ENCODE measurements at regions not wholly inside any gene's neighbourhood (a gene's known extent, or its start where the extent isn't known, plus 50 kb on each side); places are given as distances from the start of the nearest gene placed in this dataset.

DNA sequence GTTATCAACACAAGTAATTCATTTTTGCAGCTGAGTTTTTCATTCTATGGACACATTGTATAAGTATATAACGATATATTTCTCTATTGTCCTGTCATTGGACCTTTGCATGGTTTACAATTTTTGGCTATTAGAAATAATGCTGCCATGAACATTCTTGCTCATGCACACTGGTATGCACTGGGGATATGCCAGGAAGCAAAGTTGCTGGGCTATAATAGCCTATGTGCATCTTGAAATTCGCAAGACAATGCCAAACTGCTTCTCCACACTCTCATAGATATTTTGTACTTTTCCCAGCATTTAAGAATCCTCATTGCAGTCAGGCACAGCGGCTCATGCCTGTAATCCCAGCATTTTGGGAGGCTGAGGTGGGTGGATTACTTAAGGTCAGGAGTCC, 852.6 kb upstream of the ID2 start:
- Mint-ChIP-seq H3K9me3 (ENCODE audit: unreplicated experiment) (no peaks in the 10 kb centered on the region), H3K27me3 (ENCODE audit: unreplicated experiment) (no peaks in the 10 kb centered on the region), H3K36me3 (ENCODE audit: unreplicated experiment) (no peaks in the 10 kb centered on the region), H3K4me3 (ENCODE audit: unreplicated experiment) (no peak overlapping the region), H3K4me1 (ENCODE audit: unreplicated experiment) (peaks cover 7% of the 10 kb centered on the region), H3K27ac (ENCODE audit: unreplicated experiment) (no peak overlapping the region)
- no peak for TF ChIP-seq CTCF (IDR thresholded peaks at IDR 0.05)
- no peak for DNase-seq (ENCODE audit: extremely low spot score, unreplicated experiment)

DNA sequence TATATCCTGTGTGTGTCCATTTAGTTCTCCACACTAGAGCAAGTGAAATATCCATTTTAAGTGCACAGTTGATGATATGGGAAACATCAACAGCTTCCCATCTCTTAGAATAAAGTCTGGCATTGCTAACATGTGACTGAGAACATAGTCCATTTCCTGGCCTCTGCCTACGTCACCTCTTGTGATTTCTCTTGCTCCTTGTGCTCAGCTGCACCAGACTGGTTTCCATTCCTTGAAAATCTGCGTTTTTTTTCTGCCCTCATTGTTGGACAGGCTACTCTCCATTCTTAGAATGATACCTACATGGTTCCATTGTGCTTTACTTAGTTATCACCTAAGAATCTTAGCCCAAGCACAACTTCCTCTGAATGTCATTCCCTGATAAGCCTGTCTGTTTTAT, 851.2 kb upstream of the ID2 start:
- no peak for TF ChIP-seq CTCF (IDR thresholded peaks at IDR 0.05)

DNA sequence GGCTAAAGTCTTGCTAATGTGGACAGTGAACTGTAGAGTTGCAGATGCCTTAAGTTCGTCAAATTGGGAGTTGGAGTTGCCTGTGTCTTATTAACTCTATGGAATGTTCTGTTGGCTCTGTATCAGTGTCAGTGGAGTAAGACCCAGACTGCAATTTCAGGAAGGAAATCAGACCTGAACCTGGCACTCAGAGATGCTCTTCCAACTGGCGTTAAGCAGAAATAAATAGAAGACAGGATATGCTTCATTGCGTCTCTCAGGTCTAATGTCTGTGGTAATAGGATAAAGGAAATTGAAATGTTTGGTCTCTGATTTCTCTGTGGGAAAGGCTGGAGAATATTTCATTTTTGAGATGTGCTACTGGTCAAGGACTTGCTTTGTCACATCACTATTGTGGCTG, 846.7 kb upstream of the ID2 start:
- H3K27ac Mint-ChIP-seq (ENCODE audit: unreplicated experiment), result no peak overlapping the region
- no peak for TF ChIP-seq CTCF (IDR thresholded peaks at IDR 0.05)
- H3K4me1 Mint-ChIP-seq (ENCODE audit: unreplicated experiment), result no peaks in the 10 kb centered on the region
- H3K4me3 Mint-ChIP-seq (ENCODE audit: unreplicated experiment), result no peak overlapping the region
- no peak for DNase-seq (ENCODE audit: extremely low spot score, unreplicated experiment)
- no peaks in the 10 kb centered on the region for H3K27me3 Mint-ChIP-seq (ENCODE audit: unreplicated experiment)
- no peaks in the 10 kb centered on the region for H3K9me3 Mint-ChIP-seq (ENCODE audit: unreplicated experiment)
- H3K36me3 Mint-ChIP-seq (ENCODE audit: unreplicated experiment), result no peaks in the 10 kb centered on the region

More for the DNA sequence above, 851.2 kb upstream of the ID2 start:
- H3K4me3 Mint-ChIP-seq (ENCODE audit: unreplicated experiment), result no peak overlapping the region
- no peaks in the 10 kb centered on the region for H3K27me3 Mint-ChIP-seq (ENCODE audit: unreplicated experiment)
- no peak for DNase-seq (ENCODE audit: extremely low spot score, unreplicated experiment)
- H3K27ac Mint-ChIP-seq (ENCODE audit: unreplicated experiment), result no peak overlapping the region
- H3K36me3 Mint-ChIP-seq (ENCODE audit: unreplicated experiment), result no peaks in the 10 kb centered on the region
- peaks cover 4% of the 10 kb centered on the region for H3K4me1 Mint-ChIP-seq (ENCODE audit: unreplicated experiment)
- no peaks in the 10 kb centered on the region for H3K9me3 Mint-ChIP-seq (ENCODE audit: unreplicated experiment)

DNA sequence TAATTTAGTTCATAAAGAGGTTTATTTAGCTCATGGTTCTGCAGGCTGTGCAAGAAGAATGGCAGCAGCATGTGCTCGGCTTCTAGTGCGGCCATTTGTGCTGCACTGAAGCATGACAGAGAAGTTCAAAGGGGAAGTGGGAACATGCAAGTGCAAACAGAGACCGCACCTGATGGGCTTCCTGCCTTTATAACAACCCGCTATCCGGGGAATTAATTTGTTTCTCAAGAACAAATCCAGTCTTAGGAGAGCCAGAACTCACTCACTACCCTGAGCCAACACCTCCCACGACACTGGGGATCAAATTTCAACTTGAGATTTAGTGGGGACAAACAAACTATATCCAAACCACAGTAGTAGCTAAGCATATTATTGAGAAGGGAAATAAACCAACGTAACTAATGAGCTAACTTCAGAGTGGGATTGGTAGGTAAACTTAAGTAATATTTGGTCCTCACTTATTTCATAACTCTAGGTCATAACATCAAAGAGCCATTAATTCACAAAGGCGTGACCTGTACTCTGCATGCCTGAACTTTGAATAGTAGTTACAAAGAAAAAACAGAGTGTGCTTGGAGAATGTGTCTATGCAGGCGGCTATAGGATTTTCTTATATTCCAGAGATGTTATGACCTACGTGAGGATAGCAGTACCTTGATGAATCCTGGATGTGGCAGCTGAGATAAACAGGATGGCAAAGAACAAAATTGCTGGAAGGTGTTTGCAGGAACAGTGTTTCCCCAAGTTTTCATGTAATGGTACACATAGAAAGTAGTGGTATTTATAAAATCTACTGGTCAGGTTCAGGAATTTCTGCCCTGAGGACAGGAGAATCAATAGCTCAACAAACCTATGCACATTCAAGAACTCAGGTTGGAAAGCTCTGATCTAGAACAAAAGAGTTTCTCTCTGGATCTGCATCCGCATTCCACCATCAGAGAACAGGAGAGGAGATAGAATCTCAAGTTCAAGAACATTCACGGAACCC, 845.9 kb upstream of the ID2 start:
- Mint-ChIP-seq H3K27me3 (ENCODE audit: unreplicated experiment) (no peaks in the 10 kb centered on the region), H3K4me3 (ENCODE audit: unreplicated experiment) (no peak overlapping the region), H3K9me3 (ENCODE audit: unreplicated experiment) (no peaks in the 10 kb centered on the region), H3K4me1 (ENCODE audit: unreplicated experiment) (no peaks in the 10 kb centered on the region), H3K36me3 (ENCODE audit: unreplicated experiment) (no peaks in the 10 kb centered on the region), H3K27ac (ENCODE audit: unreplicated experiment) (no peak overlapping the region)
- DNase-seq (ENCODE audit: extremely low spot score, unreplicated experiment), result no peak
- no peak for TF ChIP-seq CTCF (IDR thresholded peaks at IDR 0.05)

DNA sequence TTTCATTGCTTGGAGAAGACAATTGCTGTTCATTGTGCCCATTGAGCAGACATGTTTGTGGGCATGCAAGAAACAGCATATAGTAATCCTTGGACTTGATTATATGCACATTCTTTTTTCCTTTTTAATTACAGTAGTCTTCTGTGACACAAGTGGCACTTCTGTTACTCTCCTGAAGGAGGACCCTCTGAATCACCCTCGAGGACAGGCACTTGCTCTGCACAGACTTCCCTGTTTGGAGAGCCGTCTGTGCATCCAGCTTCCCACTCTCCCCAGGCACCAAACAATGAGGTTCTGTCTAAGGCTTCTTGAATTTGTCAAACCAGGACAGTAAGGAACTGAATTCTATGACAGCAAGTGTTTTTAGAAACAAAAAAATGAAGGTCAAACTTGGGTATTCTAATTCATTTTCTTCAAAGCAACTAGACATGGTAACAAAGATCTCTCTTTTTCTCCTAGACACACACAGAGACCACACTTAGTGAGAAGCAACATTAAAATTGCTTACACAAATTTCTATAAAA, 844.6 kb upstream of the ID2 start:
- Mint-ChIP-seq H3K36me3 (ENCODE audit: unreplicated experiment) (no peaks in the 10 kb centered on the region), H3K27me3 (ENCODE audit: unreplicated experiment) (no peaks in the 10 kb centered on the region), H3K9me3 (ENCODE audit: unreplicated experiment) (no peaks in the 10 kb centered on the region), H3K4me1 (ENCODE audit: unreplicated experiment) (no peaks in the 10 kb centered on the region), H3K27ac (ENCODE audit: unreplicated experiment) (no peak overlapping the region), H3K4me3 (ENCODE audit: unreplicated experiment) (no peak overlapping the region)
- no peak for TF ChIP-seq CTCF (IDR thresholded peaks at IDR 0.05)
- DNase-seq (ENCODE audit: extremely low spot score, unreplicated experiment), result no peak
